Upper lobe of left lung (tissue), 4 donors: ENCODE measurements at regions not wholly inside any gene's neighbourhood (a gene's known extent, or its start where the extent isn't known, plus 50 kb on each side); places are given as distances from the start of the nearest gene placed in this dataset.

Source experiments
- EP300 ChIP-seq, 4 donors: sonication (generic); formaldehyde crosslinking; IDR thresholded peaks; one replicate each; pipeline ENCODE4 v1.5.1; 2017; ENCODE audit warnings: antibody characterized with exemption in 4 of 4, control low read depth in 2 of 4
- POLR2A ChIP-seq, 4 donors: fragments of 450-650 bp; IDR thresholded peaks; one replicate each; pipeline ENCODE4 v1.5.1; 2016 to 2017; ENCODE audit warnings: antibody characterized with exemption in 4 of 4, mild to moderate bottlenecking in 2 of 4
- POLR2AphosphoS5 ChIP-seq, 2 donors: sonication (generic); formaldehyde crosslinking; IDR thresholded peaks; one replicate each; pipeline ENCODE4 v1.5.1; 2017; ENCODE audit warnings: antibody characterized with exemption in 2 of 2
- TF ChIP-seq, protein P1 (sequence below), 6 experiments: fragments of 450-650 bp in 4 of 6; fragments of 200-600 bp in 2 of 6; sonication (generic) in 2 of 6; IDR thresholded peaks; one replicate each; pipeline ENCODE4 v1.5.1; 2016 to 2019; ENCODE audit warnings: antibody characterized with exemption in 6 of 6

- TF ChIP-seq, protein P1, sequence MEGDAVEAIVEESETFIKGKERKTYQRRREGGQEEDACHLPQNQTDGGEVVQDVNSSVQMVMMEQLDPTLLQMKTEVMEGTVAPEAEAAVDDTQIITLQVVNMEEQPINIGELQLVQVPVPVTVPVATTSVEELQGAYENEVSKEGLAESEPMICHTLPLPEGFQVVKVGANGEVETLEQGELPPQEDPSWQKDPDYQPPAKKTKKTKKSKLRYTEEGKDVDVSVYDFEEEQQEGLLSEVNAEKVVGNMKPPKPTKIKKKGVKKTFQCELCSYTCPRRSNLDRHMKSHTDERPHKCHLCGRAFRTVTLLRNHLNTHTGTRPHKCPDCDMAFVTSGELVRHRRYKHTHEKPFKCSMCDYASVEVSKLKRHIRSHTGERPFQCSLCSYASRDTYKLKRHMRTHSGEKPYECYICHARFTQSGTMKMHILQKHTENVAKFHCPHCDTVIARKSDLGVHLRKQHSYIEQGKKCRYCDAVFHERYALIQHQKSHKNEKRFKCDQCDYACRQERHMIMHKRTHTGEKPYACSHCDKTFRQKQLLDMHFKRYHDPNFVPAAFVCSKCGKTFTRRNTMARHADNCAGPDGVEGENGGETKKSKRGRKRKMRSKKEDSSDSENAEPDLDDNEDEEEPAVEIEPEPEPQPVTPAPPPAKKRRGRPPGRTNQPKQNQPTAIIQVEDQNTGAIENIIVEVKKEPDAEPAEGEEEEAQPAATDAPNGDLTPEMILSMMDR (IDR thresholded peaks at IDR 0.05) = no peak
- TF ChIP-seq POLR2A (IDR thresholded peaks at IDR 0.05) (no peak), POLR2AphosphoS5 (IDR thresholded peaks at IDR 0.05) (no peak), EP300 (IDR thresholded peaks at IDR 0.05) (no peak)
These were observed 83.9 kb upstream of the TSC22D1 start for GRCh38 chr13:44660050-44660449.
